ENCODE measurements at regions not wholly inside any gene's neighbourhood (a gene's known extent, or its start where the extent isn't known, plus 50 kb on each side); places are given as distances from the start of the nearest gene placed in this dataset.
"Not testable (repeated sequence)": the region's sequence is repeated elsewhere in the genome, so short reads cannot be mapped to it uniquely, and the experiment has no call there.

DNA sequence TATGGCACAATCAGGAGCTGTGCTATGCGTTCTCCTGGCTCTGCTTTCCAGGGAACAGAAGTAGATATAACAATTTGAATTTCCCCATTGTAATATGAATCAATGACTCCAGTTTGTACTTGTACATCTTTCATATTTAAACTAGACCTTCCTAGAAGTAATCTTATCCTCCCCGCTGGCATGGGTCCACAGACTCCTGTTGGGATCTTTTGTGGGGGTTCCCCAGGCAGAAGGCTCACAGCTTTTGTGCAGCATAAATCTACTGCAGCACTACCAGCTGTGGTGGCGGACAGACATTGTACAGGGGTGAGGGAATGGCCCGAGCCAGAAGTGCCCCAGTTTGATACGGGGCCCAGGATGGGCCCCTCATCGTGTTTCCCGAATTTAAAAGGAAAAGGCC, 1042.1 kb downstream of the STPG2 start:
- H3K36me3 ChIP-seq (ENCODE audit: control insufficient read depth, insufficient read depth, low read length); H3K9me3 ChIP-seq (ENCODE audit: control insufficient read depth, insufficient read depth, low read length); H3K4me1 ChIP-seq (ENCODE audit: control insufficient read depth, insufficient read depth, low read length); H3K4me3 ChIP-seq (ENCODE audit: low read depth, low read length); DNase-seq (ENCODE audit: low read depth in 4 of 6, low spot score in 6 of 6); H3K27ac ChIP-seq (ENCODE audit: low read depth, low read length); H3K27me3 ChIP-seq (ENCODE audit: control insufficient read depth, insufficient read depth, low read length): not testable (repeated sequence)
- 74% methylated on average over 3 of the region's 7 CpGs for WGBS (ENCODE audit: insufficient coverage)

DNA sequence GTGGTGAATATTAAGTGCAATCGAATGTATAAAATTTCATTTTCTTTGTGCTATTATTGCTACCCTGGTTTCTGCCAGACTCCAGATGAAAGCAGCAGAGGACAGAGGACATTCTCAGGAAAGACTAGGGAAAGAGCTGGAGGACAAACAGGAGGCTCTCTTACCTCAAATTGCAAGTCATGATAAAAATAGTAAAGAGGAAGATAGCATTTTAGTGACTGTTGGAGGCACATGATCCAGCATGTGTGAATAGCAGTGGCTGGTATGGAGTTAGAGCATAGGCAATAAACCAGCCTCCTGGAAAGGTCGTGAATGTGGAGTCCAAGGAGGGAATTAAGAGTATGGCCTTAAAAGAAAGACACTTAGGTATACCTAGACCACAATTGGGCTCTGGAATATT, 1040.0 kb downstream of the STPG2 start:
- no peak overlapping the region for H3K27ac ChIP-seq (ENCODE audit: low read depth, low read length)
- H3K9me3 ChIP-seq (ENCODE audit: control insufficient read depth, insufficient read depth, low read length), result no peaks in the 10 kb centered on the region
- no peaks in the 10 kb centered on the region for H3K4me1 ChIP-seq (ENCODE audit: control insufficient read depth, insufficient read depth, low read length)
- no peaks in the 10 kb centered on the region for H3K36me3 ChIP-seq (ENCODE audit: control insufficient read depth, insufficient read depth, low read length)
- no peak overlapping the region for H3K4me3 ChIP-seq (ENCODE audit: low read depth, low read length)
- 83% methylated on average over 1 of the region's 2 CpGs for WGBS (ENCODE audit: insufficient coverage)
- H3K27me3 ChIP-seq (ENCODE audit: control insufficient read depth, insufficient read depth, low read length), result no peaks in the 10 kb centered on the region
- no peak for DNase-seq (ENCODE audit: low read depth in 4 of 6, low spot score in 6 of 6)

DNA sequence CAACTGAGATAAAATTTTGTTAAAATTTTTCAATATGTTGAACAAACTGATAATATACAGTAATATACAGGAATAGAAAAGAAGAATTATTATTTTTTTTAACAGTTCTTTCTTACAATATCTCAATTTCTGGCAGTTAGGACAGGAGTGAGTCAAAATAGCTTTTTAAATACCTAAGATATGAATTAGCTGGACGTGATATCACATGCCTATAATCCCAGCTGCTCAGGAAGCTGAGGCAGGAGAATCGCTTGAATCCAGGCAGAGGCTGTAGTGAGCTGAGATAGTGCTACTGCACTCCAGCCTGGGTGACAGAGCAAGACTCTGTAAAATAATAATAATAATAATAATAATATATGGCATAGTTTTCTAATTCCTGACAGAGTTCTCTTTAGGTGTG, 1039.3 kb downstream of the STPG2 start:
- no peaks in the 10 kb centered on the region for H3K4me1 ChIP-seq (ENCODE audit: control insufficient read depth, insufficient read depth, low read length)
- H3K27ac ChIP-seq (ENCODE audit: low read depth, low read length), result no peak overlapping the region
- H3K9me3 ChIP-seq (ENCODE audit: control insufficient read depth, insufficient read depth, low read length), result no peaks in the 10 kb centered on the region
- no peaks in the 10 kb centered on the region for H3K27me3 ChIP-seq (ENCODE audit: control insufficient read depth, insufficient read depth, low read length)
- no peak overlapping the region for H3K4me3 ChIP-seq (ENCODE audit: low read depth, low read length)
- no peak for DNase-seq (ENCODE audit: low read depth in 4 of 6, low spot score in 6 of 6)
- no CpG with 5 or more reads among the region's 2 CpGs for WGBS (ENCODE audit: insufficient coverage)
- no peaks in the 10 kb centered on the region for H3K36me3 ChIP-seq (ENCODE audit: control insufficient read depth, insufficient read depth, low read length)

DNA sequence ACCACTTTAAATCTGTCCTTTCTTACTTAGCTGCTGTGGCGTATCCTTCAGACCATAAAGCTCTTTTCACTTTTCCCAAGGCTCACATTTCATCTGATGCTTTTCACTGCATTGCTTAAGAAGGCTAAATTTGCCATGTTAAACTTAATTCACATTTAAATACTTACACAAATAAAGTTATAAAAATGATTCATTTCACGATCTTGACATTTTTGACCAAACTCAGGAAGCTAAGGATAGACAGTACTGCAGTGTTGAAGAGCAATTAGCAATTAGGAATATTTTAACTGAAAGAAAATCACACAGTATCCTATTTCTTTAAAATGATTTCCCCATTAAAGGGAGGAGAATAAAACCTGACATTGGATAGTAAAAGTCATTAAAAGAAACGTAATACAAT, 1038.6 kb downstream of the STPG2 start:
- Histone ChIP-seq H3K4me3 (ENCODE audit: low read depth, low read length) (no peak overlapping the region), H3K4me1 (ENCODE audit: control insufficient read depth, insufficient read depth, low read length) (no peaks in the 10 kb centered on the region), H3K36me3 (ENCODE audit: control insufficient read depth, insufficient read depth, low read length) (no peaks in the 10 kb centered on the region), H3K27ac (ENCODE audit: low read depth, low read length) (no peak overlapping the region), H3K9me3 (ENCODE audit: control insufficient read depth, insufficient read depth, low read length) (no peaks in the 10 kb centered on the region), H3K27me3 (ENCODE audit: control insufficient read depth, insufficient read depth, low read length) (no peaks in the 10 kb centered on the region)
- WGBS (ENCODE audit: insufficient coverage), result 100% methylated on average over 1 of the region's 3 CpGs
- DNase-seq (ENCODE audit: low read depth in 4 of 6, low spot score in 6 of 6), result peak in 1 of 6 donors; percentile 70

DNA sequence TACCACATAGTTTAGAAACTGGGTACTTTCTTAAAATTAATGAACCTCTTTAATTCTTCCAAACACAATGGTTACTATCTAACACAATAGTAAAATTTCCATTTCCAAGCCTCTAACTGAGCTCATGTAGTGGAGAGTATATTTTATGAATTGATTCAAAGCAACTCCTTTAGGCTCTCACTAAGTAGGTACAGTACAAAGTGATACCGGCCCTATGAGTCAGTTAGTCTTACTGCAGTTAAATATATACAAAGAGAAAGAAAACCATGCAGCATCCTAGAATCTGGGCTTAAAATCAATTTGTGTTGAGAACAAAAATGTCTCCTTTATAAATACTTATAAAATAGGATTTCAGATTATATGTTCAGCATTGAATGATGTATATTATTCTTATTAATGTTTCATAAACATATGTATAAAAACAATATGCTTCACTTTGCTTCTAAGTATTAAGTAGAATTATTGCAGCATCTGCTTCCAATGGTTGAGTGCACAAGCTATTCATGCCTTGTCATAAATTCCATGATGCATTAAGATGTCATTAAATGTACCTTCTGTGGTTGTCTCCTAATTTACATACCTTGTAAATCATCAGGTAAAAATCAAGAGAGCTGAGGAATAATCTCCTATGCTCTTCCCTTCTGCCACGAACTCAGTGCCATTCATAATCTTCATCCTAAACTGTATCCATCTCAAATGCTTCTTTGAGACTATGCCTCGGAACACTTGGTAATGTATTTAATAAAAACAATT, 1037.8 kb downstream of the STPG2 start:
- Histone ChIP-seq H3K4me3 (ENCODE audit: low read depth, low read length) (no peak overlapping the region), H3K27me3 (ENCODE audit: control insufficient read depth, insufficient read depth, low read length) (no peaks in the 10 kb centered on the region), H3K9me3 (ENCODE audit: control insufficient read depth, insufficient read depth, low read length) (no peaks in the 10 kb centered on the region), H3K36me3 (ENCODE audit: control insufficient read depth, insufficient read depth, low read length) (no peaks in the 10 kb centered on the region), H3K27ac (ENCODE audit: low read depth, low read length) (no peak overlapping the region), H3K4me1 (ENCODE audit: control insufficient read depth, insufficient read depth, low read length) (no peaks in the 10 kb centered on the region)
- WGBS (ENCODE audit: insufficient coverage), result no CpG with 5 or more reads among the region's 3 CpGs
- no peak for DNase-seq (ENCODE audit: low read depth in 4 of 6, low spot score in 6 of 6)

DNA sequence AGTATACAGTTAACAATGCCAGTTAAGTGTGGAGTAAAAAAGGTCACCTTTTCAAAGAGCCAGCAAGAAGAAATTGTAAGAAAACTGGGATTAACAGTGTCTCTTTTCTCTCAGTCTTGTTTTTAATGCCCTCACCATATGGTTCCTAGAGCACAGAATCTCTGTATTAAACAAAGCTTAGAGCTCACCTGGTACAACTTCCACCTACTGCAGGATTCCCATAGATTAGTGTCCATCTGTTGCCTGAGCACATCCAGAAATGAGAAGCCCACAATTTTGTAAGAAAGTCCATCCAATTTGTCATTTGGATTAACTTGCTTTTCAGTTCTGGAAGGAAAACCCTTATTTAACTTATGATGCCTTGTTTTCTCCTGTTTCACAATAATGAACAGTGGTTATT, 1037.1 kb downstream of the STPG2 start:
- H3K27me3 ChIP-seq (ENCODE audit: control insufficient read depth, insufficient read depth, low read length), result no peaks in the 10 kb centered on the region
- no peaks in the 10 kb centered on the region for H3K36me3 ChIP-seq (ENCODE audit: control insufficient read depth, insufficient read depth, low read length)
- no peak overlapping the region for H3K4me3 ChIP-seq (ENCODE audit: low read depth, low read length)
- no peaks in the 10 kb centered on the region for H3K4me1 ChIP-seq (ENCODE audit: control insufficient read depth, insufficient read depth, low read length)
- H3K9me3 ChIP-seq (ENCODE audit: control insufficient read depth, insufficient read depth, low read length), result no peaks in the 10 kb centered on the region
- no peak overlapping the region for H3K27ac ChIP-seq (ENCODE audit: low read depth, low read length)
- DNase-seq (ENCODE audit: low read depth in 4 of 6, low spot score in 6 of 6), result no peak

DNA sequence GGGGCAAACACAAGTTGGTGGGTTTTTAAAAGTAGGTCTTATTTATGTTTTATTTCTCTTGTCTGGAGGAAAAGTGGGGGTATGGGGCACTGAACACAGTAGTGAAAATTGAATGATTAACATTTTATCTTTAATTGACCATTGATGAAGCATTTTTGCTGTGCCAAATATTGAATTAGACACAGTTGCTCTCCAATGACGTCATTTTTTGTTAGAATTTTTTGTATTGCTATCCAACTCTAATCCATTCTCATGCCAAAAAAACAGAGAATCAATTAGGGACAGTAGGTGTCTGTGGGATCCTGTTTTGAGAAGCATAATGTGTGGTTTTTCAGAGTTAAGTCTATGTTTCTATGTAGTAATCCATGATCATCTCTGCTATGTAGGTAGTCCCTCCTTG, 1032.8 kb downstream of the STPG2 start:
- Histone ChIP-seq H3K4me3 (ENCODE audit: low read depth, low read length) (no peak overlapping the region), H3K27me3 (ENCODE audit: control insufficient read depth, insufficient read depth, low read length) (no peaks in the 10 kb centered on the region), H3K9me3 (ENCODE audit: control insufficient read depth, insufficient read depth, low read length) (no peaks in the 10 kb centered on the region), H3K27ac (ENCODE audit: low read depth, low read length) (no peak overlapping the region), H3K4me1 (ENCODE audit: control insufficient read depth, insufficient read depth, low read length) (no peaks in the 10 kb centered on the region), H3K36me3 (ENCODE audit: control insufficient read depth, insufficient read depth, low read length) (no peaks in the 10 kb centered on the region)
- WGBS (ENCODE audit: insufficient coverage), result no CpG with 5 or more reads among the region's 1 CpG
- no peak for DNase-seq (ENCODE audit: low read depth in 4 of 6, low spot score in 6 of 6)

DNA sequence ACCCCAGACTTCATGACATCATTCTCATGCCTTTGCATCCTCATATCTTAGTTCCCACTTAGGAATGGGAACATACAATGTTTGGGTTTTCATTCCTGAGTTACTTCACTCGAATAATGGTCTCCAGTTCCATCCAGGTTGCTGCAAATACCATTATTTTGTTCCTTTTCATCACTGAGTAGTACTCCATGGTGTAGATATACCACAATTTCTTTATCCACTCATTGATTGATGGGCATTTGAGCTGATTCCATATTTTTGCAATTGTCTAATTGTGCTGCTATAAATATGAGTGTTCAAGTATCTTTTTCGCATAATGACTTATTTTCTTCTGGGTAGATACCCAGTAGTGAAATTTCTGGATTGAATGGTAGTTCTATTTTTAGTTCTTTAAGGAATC, 1026.8 kb downstream of the STPG2 start:
- no peak for DNase-seq (ENCODE audit: low read depth in 4 of 6, low spot score in 6 of 6)
- H3K36me3 ChIP-seq (ENCODE audit: control insufficient read depth, insufficient read depth, low read length), result no peaks in the 10 kb centered on the region
- no peaks in the 10 kb centered on the region for H3K4me1 ChIP-seq (ENCODE audit: control insufficient read depth, insufficient read depth, low read length)
- no peaks in the 10 kb centered on the region for H3K27me3 ChIP-seq (ENCODE audit: control insufficient read depth, insufficient read depth, low read length)
- no peak overlapping the region for H3K4me3 ChIP-seq (ENCODE audit: low read depth, low read length)
- H3K27ac ChIP-seq (ENCODE audit: low read depth, low read length), result no peak overlapping the region
- no peaks in the 10 kb centered on the region for H3K9me3 ChIP-seq (ENCODE audit: control insufficient read depth, insufficient read depth, low read length)
- WGBS (ENCODE audit: insufficient coverage), result no CpG with 5 or more reads among the region's 2 CpGs

DNA sequence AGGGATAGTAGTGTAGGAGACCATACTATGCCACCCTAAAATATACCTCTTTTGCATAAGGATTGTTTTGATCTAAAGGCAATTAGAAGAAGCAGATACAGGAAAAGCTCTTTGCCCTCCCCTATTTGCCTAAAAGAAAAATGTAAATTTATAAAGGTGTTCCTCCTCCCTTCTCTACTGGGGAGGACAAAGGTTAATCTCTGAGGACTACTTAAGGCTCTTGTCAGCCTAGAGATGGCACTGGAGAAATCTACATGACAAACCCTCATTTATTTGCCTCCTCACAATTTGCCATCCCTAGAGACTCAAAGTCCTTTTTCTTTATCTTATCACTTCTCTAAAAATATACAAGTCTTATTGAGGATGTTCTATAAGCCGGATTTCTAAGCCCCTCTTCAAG, 1021.8 kb downstream of the STPG2 start:
- Histone ChIP-seq H3K27me3 (ENCODE audit: control insufficient read depth, insufficient read depth, low read length) (no peaks in the 10 kb centered on the region), H3K4me1 (ENCODE audit: control insufficient read depth, insufficient read depth, low read length) (no peaks in the 10 kb centered on the region), H3K4me3 (ENCODE audit: low read depth, low read length) (no peak overlapping the region), H3K36me3 (ENCODE audit: control insufficient read depth, insufficient read depth, low read length) (no peaks in the 10 kb centered on the region), H3K9me3 (ENCODE audit: control insufficient read depth, insufficient read depth, low read length) (no peaks in the 10 kb centered on the region), H3K27ac (ENCODE audit: low read depth, low read length) (no peak overlapping the region)
- no CpG with 5 or more reads among the region's 1 CpG for WGBS (ENCODE audit: insufficient coverage)
- DNase-seq (ENCODE audit: low read depth in 4 of 6, low spot score in 6 of 6), result no peak

DNA sequence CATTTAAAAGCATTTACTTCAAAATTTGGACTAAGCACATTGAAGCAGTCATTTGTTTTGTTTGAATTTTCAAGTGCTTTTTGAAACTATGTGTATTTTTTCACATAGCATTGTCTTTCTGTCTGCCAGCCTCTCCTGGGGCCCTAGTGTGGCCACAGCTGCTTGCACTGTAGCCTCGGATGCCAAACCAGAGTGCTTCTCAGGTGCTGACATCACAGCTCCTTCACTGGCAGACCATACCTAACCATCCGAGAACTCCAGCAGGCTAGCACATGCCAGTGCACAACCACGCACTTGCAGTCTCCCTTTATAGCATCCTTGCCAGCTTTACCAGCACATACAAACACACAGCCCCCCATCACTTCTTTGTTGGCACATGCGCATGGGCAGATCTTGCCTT, 1019.7 kb downstream of the STPG2 start:
- peak in 1 of 6 donors; percentile 3 for DNase-seq (ENCODE audit: low read depth in 4 of 6, low spot score in 6 of 6)
- H3K4me1 ChIP-seq (ENCODE audit: control insufficient read depth, insufficient read depth, low read length), result no peaks in the 10 kb centered on the region
- H3K4me3 ChIP-seq (ENCODE audit: low read depth, low read length), result no peak overlapping the region
- WGBS (ENCODE audit: insufficient coverage), result 84% methylated on average over 4 of the region's 4 CpGs
- H3K36me3 ChIP-seq (ENCODE audit: control insufficient read depth, insufficient read depth, low read length), result no peaks in the 10 kb centered on the region
- H3K27me3 ChIP-seq (ENCODE audit: control insufficient read depth, insufficient read depth, low read length), result no peaks in the 10 kb centered on the region
- no peaks in the 10 kb centered on the region for H3K9me3 ChIP-seq (ENCODE audit: control insufficient read depth, insufficient read depth, low read length)
- H3K27ac ChIP-seq (ENCODE audit: low read depth, low read length), result no peak overlapping the region

Data from spinal cord (tissue), 9 donors.